ENCODE measurements at regions not wholly inside any gene's neighbourhood (a gene's known extent, or its start where the extent isn't known, plus 50 kb on each side); places are given as distances from the start of the nearest gene placed in this dataset.
"Not testable (repeated sequence)": the region's sequence is repeated elsewhere in the genome, so short reads cannot be mapped to it uniquely, and the experiment has no call there.

- DNase-seq = no peak
These were observed 558.7 kb downstream of the MATN1 start for GRCh38 chr1:30164693-30165092.

GRCh38 chr1:30162565-30162964 lies 560.8 kb downstream of the MATN1 start:
- no peak for DNase-seq

- DNase-seq = no peak
These were observed 561.4 kb downstream of the MATN1 start for GRCh38 chr1:30161953-30162352.

DNA sequence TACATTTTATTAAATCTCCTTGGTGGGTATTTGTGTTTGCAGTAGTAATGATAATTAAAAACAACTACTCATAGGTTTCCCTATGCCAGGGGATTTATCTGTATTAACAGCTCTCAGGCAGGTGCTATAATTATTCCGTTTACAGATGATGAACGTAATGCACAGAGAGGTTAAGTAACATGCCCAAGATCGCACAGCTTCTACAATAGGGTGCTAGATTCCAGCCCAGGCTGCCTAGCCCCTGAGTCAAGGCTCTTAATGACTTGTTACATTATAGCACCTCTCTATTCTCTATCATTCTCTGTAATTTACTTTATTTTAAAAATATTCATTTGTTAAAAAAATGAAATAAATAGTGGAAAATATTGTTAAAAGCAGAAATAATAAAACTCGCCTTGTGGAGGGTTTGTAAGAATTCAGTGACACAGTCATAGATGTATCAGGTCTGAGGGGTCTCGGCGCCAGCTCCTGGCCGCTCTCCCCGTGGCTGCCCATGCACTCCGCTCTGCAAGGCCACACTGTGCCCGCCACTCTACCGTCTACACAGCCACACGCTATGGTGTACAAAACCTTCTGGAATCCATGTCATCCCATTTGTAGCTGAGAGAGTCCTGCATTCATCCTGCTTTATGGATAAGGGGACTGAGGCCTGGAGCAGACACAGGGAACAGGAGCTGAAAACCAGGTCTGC lies 562.2 kb downstream of the MATN1 start:
- no peak for DNase-seq

DNA sequence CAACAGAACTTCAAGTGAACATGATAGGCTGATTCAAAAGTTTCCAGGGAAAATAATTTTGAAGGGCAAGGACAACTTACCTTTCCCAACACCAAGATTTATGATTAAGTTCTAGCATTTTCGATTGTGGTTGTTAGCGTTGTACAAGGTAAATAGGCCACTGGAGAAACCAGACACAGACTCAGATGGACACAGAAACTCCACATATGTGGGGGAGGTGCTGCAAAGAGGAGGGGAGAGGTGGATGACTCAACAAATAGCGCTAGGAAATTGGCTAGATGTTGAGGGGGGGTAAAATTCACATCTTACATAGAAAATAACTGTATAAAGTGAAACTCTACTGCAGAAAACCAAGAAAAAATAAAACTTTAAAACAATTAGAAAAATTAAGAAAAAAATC lies 564.4 kb downstream of the MATN1 start:
- DNase-seq = no peak

DNA sequence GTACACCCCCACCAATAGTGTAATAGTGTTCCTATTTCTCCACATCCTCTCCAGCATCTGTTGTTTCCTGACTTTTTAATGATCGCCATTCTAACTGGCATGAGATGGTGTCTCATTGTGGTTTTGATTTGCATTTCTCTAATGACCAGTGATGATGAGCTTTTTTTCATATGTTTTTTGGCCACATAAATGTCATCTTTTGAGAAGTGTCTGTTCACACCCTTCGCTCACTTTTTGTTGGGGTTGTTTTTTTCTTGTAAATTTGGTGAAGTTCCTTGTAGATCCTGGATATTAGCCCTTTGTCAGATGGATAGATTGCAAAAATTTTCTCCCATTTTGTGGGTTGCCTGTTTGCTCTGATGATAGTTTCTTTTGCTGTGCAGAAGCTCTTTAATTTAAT lies 567.7 kb downstream of the MATN1 start:
- not testable (repeated sequence) for DNase-seq

- DNase-seq = not testable (repeated sequence)
These were observed 568.1 kb downstream of the MATN1 start for GRCh38 chr1:30155253-30155652.

DNA sequence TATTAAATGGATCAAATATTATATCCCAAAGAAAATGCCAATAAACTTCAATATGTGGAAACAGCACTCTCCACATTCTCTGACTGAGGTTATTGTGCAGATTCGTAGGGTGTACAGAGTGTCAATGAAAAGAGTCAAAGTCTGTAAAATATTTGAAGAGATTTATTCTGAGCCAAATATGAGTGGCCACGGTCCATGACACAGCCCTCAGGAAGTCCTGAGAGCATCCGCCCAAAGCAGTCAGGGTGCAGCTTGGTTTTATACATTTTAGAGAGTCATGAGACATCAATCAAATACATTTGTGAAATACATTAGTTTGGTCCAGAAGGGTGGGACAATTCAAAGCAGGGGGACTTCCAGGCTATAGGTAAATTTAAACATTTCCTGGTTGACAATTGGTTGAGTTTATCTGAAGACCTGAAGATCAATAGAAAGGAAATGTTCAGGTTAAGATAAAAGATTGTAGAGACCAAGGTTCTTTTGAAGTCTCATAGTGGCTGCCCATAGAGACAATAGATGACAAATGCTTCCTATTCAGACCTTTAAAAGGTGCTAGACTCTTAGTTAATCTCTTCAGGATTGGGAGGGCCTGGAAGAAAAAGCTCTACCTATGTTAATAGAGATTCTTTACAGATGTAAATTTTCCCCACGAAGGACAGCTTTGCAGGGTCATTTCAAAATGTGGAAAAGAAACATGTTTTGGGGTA lies 569.5 kb downstream of the MATN1 start:
- DNase-seq = no peak

DNA sequence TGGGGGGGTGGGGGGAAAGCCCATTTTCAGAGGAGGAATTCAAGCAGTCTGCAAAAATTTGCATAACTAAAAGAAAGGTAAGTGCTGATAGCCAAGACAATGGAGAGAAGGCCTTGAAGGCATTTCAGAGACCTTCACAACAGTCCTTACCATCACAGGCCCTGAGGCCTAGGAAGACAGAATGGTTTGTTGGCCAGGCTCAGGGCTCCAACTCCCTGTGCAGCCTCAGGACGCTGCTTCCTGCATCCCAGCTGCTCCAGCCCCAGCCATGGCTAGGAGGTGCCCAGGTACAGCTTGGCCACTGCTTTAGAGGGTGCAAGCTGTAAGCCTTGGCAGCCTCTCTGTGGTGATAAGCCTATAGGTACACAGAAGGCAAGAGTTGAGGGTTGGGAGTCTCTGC lies 571.6 kb downstream of the MATN1 start:
- no peak for DNase-seq

GRCh38 chr1:30151119-30151518 lies 572.3 kb downstream of the MATN1 start:
- DNase-seq = no peak

DNA sequence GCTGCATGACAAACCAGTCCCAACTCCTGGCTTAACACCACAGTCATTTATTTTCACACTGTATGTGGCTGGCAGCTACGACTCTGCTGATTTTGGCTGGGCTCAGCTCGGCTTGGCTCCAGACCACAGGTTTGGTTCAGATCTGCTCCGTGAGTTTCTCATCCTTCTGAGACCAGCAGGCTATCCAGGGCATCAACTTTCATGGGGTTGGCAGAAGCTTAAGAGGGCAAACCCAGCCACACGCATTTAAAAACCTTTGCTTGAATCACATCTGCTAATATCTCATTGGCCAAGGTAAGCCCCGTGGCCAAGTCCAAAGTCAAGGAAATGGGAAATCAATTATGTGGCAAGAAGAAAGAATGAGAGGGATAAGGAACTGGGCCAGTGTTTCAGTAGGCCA lies 574.2 kb downstream of the MATN1 start:
- DNase-seq = no peak

GRCh38 chr1:30148676-30149075 lies 574.7 kb downstream of the MATN1 start:
- DNase-seq = no peak

DNA sequence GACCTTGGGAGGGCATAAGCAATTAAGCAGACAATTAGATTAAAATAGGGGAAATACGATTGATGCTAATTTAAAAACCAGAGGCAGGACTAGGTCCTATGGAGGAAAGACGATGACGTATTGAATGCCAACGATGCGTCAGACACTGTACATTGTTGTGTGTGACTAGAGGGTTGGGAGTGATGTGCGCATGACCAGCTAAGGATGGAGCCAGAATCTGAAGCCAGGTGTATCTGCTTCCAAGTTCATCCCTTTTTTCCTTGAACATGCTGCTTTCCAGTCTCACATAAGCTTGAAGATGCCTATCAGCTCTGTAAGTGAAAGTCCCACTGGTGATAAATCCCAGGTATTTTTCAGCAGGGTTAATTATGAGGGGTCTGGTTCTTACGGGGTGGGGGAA lies 576.2 kb downstream of the MATN1 start:
- no peak for DNase-seq

- DNase-seq = no peak
These were observed 576.9 kb downstream of the MATN1 start for GRCh38 chr1:30146448-30146847.

DNA sequence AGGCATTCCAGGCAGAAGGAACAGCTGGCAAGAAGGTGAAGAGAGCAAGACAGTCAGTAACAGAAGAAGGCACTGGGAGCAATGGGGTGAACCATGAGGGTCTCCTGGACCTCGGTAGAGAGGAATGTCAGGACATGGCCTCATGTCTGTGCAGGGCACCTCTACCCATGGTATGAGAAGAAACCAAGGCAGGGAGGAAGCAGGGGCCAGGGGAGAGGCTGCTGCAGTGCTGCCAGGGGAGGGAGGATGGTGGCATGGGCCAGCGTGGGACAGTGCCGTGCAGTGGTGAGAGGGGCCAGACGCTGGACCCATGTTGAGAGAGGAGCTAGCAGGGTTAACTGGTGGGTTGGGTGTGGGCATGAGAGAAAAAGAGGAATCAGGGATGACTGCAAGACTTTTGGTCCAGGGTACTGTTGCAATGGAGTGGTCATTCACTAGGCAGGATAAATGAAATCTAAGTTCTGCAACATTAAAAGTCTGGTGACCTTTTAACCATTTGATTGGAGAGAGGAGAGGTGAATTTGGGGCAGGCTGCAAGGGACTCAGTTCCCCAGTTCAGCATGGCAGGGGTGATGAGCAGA lies 577.6 kb downstream of the MATN1 start:
- DNase-seq = no peak

- no peak for DNase-seq
These were observed 578.6 kb downstream of the MATN1 start for GRCh38 chr1:30144831-30145230.

DNA sequence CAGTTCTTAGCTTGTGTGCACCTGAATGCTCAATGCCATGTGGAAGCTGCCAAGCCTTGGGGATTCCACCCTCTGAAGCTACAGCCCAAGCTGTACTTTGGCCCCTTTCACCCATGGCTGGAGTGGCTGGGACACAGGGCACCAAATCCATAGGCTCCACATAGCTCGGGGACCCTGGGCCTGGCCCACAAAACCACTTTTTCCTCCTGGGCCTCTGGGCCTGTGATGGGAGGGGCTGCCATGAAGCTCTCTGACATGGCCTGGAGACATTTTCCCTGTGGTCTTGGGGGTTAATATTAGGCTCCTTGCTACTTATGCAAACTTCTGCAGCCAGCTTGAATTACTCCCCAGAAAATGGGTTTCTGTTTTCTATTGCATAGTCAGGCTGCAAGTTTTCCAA lies 579.9 kb downstream of the MATN1 start:
- DNase-seq = no peak

- DNase-seq = no peak
These were observed 582.8 kb downstream of the MATN1 start for GRCh38 chr1:30140566-30140965.

GRCh38 chr1:30138891-30139290 lies 584.5 kb downstream of the MATN1 start:
- no peak for DNase-seq

DNA sequence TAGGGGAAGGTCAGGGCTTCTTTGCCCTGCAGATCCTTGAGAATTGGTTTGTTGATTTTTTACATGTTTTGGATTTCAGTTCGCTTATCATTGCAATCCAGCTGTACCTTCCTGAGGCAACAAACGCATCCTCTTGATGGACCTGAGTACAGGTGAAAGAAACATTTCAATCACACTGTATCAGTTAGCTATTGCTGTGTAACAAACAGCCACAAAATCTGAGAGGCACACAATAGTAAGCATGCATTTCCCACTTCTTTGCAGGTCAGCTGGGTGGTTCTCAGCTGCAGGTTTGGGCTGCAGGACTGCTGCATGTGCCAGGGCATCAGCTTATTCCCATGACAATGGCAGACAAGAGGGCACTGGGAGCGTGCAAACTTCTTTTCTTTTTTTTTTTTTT lies 586.4 kb downstream of the MATN1 start:
- no peak for DNase-seq

DNA sequence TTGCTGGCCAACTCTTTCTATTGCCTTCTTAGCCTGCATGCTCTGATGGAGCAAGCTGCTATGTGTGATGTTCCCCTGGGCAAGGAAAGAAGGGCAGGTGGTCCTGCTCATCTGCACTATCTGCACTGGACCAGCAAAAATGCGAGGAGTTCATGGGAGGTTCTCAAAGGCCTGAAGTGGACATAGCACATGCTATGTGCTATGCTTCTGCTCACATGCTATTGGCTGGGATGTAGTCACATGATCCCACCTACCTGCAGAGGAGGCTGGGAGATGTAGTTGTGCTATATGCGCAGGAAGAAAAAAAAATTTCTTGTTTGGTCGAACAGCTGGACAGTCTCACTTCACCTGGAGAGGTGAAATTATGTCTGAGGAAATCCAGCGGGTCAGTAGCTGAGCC lies 587.7 kb downstream of the MATN1 start:
- DNase-seq = no peak

DNA sequence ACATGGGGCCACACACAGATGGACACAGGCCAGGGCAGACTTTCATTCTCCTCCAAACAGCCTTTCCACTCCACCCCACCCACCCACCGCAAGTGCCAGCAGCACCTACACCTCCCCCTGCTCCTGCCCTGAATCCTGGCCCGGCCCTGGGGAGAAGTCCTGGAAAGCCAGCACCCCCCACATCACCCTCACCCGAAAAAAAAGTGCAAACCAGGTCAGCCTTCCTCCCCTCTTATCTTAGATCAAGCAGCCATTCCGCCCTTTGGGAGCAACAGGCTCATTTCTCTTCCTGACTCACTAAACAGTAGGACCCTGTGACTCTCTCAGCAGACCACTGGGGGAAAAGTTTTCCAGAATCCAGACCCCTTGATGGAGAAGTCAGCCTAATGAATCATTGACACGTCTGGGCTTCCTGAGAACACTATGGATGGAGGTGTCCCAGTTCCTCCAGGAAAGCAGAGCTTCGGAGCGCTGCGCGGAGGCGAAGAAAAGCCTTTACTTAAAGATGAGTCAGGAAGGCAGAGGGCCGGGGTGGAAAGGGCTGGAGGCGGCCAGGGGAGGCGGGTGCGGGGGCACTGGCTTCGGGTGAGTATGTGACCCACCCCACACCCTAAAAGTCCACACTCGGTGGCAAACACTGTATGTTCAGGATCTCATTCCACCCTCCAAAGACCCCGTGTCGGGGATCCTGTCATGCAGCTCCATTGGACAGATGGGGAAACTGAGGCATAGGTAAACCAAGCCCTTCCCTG lies 588.7 kb downstream of the MATN1 start:
- no peak for DNase-seq

DNA sequence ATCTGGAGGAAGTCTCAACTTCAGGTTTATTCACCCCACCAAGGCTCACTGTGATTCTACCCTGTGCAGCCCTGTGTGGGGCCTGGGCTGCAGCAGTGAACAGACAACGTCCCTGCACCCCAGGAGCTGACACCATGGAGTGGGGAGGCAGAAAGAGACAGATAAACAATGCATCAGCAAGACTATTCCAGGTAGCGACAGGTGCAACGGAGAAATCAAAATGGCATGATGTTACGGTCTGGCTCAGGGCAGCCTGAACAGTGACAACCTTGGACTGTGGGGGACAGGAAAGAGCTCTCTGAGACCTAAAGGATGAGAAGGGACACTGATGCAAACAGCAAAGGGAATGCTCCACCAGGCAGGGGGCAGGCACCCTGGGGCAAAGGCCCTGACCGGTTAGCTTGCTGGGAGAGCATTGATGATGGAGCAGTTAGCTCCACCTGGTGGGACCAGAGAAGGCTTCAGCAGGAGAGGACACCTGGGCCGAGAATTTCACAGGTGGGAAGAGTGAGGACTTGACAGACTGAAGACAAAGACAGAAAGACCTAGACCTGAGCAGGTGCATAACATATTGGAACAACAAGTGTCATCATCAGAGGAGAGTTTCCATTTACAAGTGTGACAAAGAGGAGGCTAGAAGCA lies 589.9 kb downstream of the MATN1 start:
- DNase-seq = no peak
